Natural killer cell treated with Interleukin-12 subunit alpha and Interleukin-12 subunit beta and Interleukin-15 and Interleukin-18, amount 100 ng/mL, for 72 hours (primary cell): ENCODE measurements at regions not wholly inside any gene's neighbourhood (a gene's known extent, or its start where the extent isn't known, plus 50 kb on each side); places are given as distances from the start of the nearest gene placed in this dataset.

ENCODE experiments used
- ATAC-seq, 2 donors: fragments of 150-1000 bp; cut with Tn5 transposase in 1 of 2; sonication (Bioruptor Pico), chemical (Tn5 transposase) in 1 of 2; 2 replicates each; pipeline ENCODE4 v1.10.0; 2021
- DNase-seq: peaks from one replicate; pipeline ENCODE4 v3.0.0; 2022; ENCODE audit warnings: low spot score
- H3K27ac Mint-ChIP-seq, 2 donors: 1 replicate in 1 of 2; 2 replicates in 1 of 2; pipeline ENCODE4 v1.8.0; 2022; ENCODE audit warnings: mixed read lengths in 2 of 2, mild to moderate bottlenecking in 1 of 2, moderate library complexity in 1 of 2
- H3K27me3 Mint-ChIP-seq, 2 donors: 1 replicate in 1 of 2; 2 replicates in 1 of 2; pipeline ENCODE4 v1.8.0; 2022; ENCODE audit warnings: mixed read lengths in 2 of 2
- H3K36me3 Mint-ChIP-seq: one replicate; pipeline ENCODE4 v1.8.0; 2022; ENCODE audit warnings: mixed read lengths
- H3K4me1 Mint-ChIP-seq, 2 donors: 1 replicate in 1 of 2; 2 replicates in 1 of 2; pipeline ENCODE4 v1.8.0; 2022; ENCODE audit warnings: low read depth in 2 of 2, mixed read lengths in 2 of 2, mild to moderate bottlenecking in 1 of 2
- H3K4me3 Mint-ChIP-seq: one replicate; pipeline ENCODE4 v1.8.0; 2022; ENCODE audit warnings: mixed read lengths
- H3K9me3 Mint-ChIP-seq: 2 replicates; pipeline ENCODE4 v1.8.0; 2022; ENCODE audit warnings: mixed read lengths

DNA sequence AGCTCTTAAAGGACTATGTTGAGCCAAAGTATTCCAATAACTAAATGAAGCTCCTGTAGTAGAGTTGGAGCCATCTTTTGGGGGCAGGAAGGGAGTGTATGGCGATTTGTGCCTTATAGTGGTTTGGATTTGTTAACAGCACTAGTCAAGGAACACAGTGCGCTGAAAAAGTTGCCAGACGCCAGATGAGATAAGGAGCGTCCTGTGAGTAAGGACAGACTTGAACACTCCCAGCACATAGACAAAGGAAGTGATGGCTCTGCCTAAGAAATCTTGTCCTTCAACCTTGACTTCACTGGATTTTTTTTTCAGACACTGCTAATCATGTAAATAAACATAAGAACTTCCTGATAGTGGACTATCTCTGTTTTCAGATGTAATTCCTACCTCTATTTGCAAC, 136.9 kb downstream of the TRMT11 start:
- Mint-ChIP-seq H3K36me3 (no peaks in the 10 kb centered on the region), H3K27ac (no peak overlapping the region), H3K4me1 (no peaks in the 10 kb centered on the region), H3K9me3 (no peaks in the 10 kb centered on the region), H3K27me3 (no peaks in the 10 kb centered on the region), H3K4me3 (no peak overlapping the region)
- DNase-seq (no peak), ATAC-seq (no peak)

DNA sequence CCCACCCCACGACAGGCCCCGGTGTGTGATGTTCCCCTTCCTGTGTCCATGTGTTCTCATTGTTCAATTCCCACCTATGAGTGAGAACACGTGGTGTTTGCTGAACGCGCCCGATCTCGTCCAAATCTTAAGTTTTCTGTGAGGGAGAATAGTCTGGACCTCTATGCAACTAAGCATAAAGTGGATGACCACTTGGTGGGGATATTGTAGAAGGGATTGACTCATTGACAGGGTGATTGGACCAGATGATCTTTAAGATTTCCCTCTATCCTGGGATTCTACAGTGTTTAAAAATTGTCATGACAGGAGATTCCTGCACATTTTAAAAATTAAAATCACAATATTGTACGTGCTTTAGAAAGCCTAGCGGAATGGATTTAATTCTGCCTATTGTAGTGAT, 141.3 kb downstream of the TRMT11 start:
- no peak for ATAC-seq
- peaks cover 4% of the 10 kb centered on the region for H3K36me3 Mint-ChIP-seq
- no peak overlapping the region for H3K27ac Mint-ChIP-seq
- no peak overlapping the region for H3K4me3 Mint-ChIP-seq
- DNase-seq, result no peak
- no peaks in the 10 kb centered on the region for H3K9me3 Mint-ChIP-seq
- H3K4me1 Mint-ChIP-seq, result no peaks in the 10 kb centered on the region
- no peaks in the 10 kb centered on the region for H3K27me3 Mint-ChIP-seq

DNA sequence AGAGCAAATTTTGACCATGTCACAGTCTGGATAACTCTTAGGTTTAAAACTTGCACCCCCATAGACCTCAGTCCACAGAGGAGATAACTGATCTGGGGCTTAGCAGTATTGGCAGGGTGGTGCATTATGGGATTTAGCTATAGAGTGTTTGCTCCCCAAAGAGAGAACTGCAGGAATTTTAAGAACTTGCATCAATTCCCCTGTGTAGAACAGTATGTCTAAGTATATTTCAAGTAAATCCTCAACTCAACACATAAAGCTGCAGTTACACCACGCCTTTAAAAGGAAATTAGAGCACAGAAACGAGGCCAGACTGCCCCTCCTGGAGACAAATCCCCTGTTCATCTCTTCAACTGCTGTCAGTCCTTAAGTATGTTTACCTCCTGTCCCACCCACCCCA, 144.9 kb downstream of the TRMT11 start:
- H3K27ac Mint-ChIP-seq, result no peak overlapping the region
- no peak for ATAC-seq
- DNase-seq, result no peak
- no peaks in the 10 kb centered on the region for H3K4me1 Mint-ChIP-seq
- H3K36me3 Mint-ChIP-seq, result peaks cover 23% of the 10 kb centered on the region
- H3K4me3 Mint-ChIP-seq, result no peak overlapping the region
- peaks cover 7% of the 10 kb centered on the region for H3K9me3 Mint-ChIP-seq
- H3K27me3 Mint-ChIP-seq, result no peaks in the 10 kb centered on the region

DNA sequence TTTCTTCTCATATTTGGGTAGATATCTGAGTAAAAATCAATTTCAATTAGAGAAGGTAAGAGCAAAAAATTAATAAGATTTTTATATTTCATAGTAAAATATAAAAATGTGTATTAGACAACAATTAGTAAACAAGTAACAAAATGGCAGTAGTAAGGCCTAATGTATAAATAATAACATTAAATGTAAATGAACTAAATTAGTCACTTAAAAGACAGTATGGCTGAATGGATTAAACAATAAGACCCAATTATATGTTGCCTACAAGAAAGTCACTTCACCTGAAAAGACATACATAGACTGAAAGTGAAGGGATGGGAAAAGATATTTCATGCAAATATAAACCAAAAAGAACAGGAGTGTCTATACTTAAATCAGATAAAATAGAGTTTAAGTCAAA, 147.6 kb downstream of the TRMT11 start:
- DNase-seq (no peak), ATAC-seq (no peak)
- Mint-ChIP-seq H3K27me3 (no peaks in the 10 kb centered on the region), H3K27ac (no peak overlapping the region), H3K4me1 (no peaks in the 10 kb centered on the region), H3K4me3 (no peak overlapping the region), H3K36me3 (peaks cover 23% of the 10 kb centered on the region), H3K9me3 (peaks cover 10% of the 10 kb centered on the region)

DNA sequence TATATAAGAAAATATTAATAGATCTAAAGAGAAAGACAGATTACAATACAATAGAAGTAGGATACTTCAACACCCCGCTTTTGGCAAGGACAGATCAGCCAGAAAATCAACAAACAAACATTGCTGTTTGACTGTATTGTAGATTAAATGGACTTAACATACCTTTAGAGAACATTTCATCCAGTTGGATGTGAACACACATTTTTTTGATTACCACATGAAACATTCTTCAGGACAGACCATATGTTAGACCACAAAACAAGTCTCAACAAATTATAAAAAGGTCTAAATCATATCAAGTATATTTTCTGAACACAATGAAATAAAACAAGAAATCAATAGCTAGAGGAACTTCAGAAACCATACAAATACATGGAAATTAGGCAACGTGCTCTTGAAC, 148.2 kb downstream of the TRMT11 start:
- DNase-seq, result no peak
- no peaks in the 10 kb centered on the region for H3K27me3 Mint-ChIP-seq
- no peak overlapping the region for H3K4me3 Mint-ChIP-seq
- H3K9me3 Mint-ChIP-seq, result peaks cover 10% of the 10 kb centered on the region
- H3K27ac Mint-ChIP-seq, result no peak overlapping the region
- no peaks in the 10 kb centered on the region for H3K4me1 Mint-ChIP-seq
- no peak for ATAC-seq
- peaks cover 23% of the 10 kb centered on the region for H3K36me3 Mint-ChIP-seq

DNA sequence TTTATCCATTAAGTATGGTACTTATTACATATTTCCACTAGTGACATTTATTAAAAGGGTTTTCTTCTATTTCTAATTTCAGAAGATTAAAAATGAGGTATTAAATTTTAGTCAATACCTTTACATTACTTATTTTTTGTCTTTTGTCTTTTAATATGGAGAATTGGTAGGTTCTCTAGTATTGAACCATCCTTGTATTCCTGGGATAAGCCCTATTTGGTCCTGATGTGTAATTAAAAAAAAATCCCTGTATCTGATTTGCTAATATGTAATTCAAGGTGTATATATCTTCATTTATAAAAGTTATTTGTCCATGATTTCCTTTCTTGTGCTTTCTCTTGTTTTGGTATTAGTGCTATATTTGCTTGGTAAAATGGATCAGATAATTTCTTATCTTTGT, 153.7 kb downstream of the TRMT11 start:
- Mint-ChIP-seq H3K4me3 (no peak overlapping the region), H3K4me1 (no peaks in the 10 kb centered on the region), H3K27me3 (peaks cover 0 to 3% of the 10 kb centered on the region in 2 donors), H3K27ac (no peak overlapping the region), H3K36me3 (peaks cover 5% of the 10 kb centered on the region), H3K9me3 (peaks cover 7% of the 10 kb centered on the region)
- no peak for DNase-seq
- ATAC-seq, result no peak

DNA sequence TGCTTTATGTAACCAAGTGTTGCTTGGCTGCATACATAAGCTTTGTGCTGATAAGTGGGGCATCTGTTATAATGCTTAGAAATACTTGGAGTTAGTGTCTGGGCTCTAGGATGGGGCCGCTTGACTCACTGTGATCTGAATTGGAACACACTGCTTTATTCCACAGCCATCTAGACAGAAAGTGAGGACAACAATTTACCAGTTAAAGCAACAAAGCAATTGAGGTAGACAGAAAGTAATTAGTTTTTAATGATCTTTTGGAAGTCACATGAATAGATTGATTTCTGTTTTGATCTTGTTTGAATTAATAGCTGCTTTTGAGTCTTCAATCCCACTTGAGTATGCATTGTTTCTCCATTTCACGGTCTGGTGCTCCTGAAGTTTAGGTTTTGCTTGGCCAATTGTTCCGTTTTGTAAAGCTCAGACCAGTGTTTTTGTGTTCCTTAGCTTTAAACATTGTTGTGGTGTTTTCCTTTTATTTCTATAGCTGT, 157.5 kb downstream of the TRMT11 start:
- peaks cover 0 to 3% of the 10 kb centered on the region in 2 donors for H3K27me3 Mint-ChIP-seq
- H3K4me1 Mint-ChIP-seq, result no peaks in the 10 kb centered on the region
- H3K9me3 Mint-ChIP-seq, result no peaks in the 10 kb centered on the region
- H3K27ac Mint-ChIP-seq, result no peak overlapping the region
- ATAC-seq, result no peak
- no peaks in the 10 kb centered on the region for H3K36me3 Mint-ChIP-seq
- no peak overlapping the region for H3K4me3 Mint-ChIP-seq
- DNase-seq, result no peak

DNA sequence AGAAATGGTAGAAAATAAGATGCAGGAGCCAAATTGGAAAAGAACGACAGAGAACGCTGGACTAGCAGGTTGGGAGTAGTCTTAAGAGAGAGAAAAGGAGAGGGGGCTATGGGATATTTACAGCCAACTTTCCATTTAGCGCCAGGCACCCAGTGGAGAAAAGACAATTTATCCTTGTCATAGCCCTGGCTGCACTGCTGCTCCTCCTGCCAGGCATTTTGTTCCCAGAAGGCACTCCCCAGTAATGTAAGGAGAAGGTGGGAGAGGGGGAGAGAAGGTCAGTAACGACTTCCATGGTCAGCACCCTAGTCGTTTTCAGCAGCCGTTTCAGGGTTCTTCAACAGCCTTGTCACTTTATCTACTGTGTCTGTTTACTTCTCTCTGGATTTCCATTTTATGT, 159.0 kb downstream of the TRMT11 start:
- Mint-ChIP-seq H3K4me3 (no peak overlapping the region), H3K9me3 (no peaks in the 10 kb centered on the region)

DNA sequence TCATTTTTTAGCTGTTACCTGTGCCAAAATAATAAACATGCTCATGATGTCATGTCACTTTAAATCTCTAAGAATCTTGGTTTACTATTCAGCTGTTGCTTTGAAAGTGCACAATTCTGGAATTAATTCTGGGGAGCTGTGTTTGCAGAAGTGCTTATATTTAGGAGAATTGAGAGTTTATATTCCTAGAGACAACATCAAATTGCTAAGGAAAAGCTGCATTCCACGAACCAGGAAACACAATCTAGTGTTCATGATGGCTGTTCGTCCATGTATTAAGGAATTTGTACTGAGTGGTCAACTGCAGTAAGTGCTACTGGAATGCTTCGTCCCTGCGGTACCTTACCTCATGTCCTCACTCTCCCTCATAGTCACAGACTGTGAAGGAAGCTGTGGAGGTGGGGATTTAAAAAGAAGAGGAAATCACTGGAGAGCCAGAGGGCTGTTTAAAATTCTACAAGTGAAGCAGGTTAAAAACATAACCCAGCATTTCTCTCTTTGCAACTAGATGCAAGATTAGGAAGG, 161.0 kb downstream of the TRMT11 start:
- no peaks in the 10 kb centered on the region for H3K4me1 Mint-ChIP-seq
- H3K36me3 Mint-ChIP-seq, result no peaks in the 10 kb centered on the region
- no peak overlapping the region for H3K4me3 Mint-ChIP-seq
- no peak for ATAC-seq
- H3K27ac Mint-ChIP-seq, result no peak overlapping the region
- peaks cover 0 to 5% of the 10 kb centered on the region in 2 donors for H3K27me3 Mint-ChIP-seq
- no peak for DNase-seq
- no peaks in the 10 kb centered on the region for H3K9me3 Mint-ChIP-seq

More for the DNA sequence above, 159.0 kb downstream of the TRMT11 start:
- DNase-seq, result no peak
- Mint-ChIP-seq H3K36me3 (no peaks in the 10 kb centered on the region), H3K4me1 (no peaks in the 10 kb centered on the region), H3K27ac (no peak overlapping the region), H3K27me3 (peaks cover 0 to 3% of the 10 kb centered on the region in 2 donors)
- no peak for ATAC-seq

DNA sequence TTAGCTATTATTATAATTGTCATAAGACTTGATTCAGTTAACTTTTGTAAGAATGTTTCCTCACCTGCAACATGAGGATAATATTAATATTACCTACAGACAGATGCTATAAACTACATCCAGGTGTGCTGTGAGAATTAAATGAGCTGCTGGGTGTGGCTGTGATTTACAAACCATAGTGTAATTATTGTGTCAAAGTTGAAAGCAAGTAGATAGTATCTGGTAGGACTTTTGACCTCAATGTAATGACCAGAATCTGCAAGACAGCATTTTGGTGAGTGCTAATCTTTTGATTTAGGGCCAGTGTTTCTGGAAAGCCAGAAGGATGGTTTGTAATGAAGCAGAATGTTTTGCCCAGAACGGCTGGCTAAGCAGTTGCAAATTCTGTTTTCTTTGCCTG, 162.5 kb downstream of the TRMT11 start:
- no peaks in the 10 kb centered on the region for H3K36me3 Mint-ChIP-seq
- H3K4me3 Mint-ChIP-seq, result no peak overlapping the region
- ATAC-seq, result no peak
- no peaks in the 10 kb centered on the region for H3K9me3 Mint-ChIP-seq
- H3K4me1 Mint-ChIP-seq, result no peaks in the 10 kb centered on the region
- H3K27me3 Mint-ChIP-seq, result peaks cover 0 to 5% of the 10 kb centered on the region in 2 donors
- no peak for DNase-seq
- no peak overlapping the region for H3K27ac Mint-ChIP-seq

DNA sequence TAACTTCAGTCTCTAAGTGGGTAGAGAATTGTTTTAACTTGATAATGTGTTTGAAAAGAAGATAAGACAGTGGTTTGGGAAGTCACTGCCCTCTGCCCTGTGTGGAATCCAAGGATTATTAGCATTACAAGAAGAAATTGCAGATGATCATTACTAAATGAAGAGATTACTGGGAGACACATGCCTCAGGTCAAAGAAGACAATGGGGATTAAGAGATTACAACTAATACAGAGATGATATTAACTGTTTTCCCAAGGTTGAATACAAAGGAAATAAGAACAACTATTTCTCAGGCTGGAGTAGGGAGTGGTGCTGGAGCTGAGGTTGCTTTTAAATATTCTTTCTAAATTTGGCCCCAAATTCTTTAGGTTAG, 166.0 kb downstream of the TRMT11 start:
- no peak overlapping the region for H3K4me3 Mint-ChIP-seq
- H3K27me3 Mint-ChIP-seq, result peaks cover 0 to 2% of the 10 kb centered on the region in 2 donors
- no peaks in the 10 kb centered on the region for H3K36me3 Mint-ChIP-seq
- peaks cover 7 to 10% of the 10 kb centered on the region in 2 donors for H3K4me1 Mint-ChIP-seq
- no peak overlapping the region for H3K27ac Mint-ChIP-seq
- no peak for ATAC-seq
- no peaks in the 10 kb centered on the region for H3K9me3 Mint-ChIP-seq
- no peak for DNase-seq

DNA sequence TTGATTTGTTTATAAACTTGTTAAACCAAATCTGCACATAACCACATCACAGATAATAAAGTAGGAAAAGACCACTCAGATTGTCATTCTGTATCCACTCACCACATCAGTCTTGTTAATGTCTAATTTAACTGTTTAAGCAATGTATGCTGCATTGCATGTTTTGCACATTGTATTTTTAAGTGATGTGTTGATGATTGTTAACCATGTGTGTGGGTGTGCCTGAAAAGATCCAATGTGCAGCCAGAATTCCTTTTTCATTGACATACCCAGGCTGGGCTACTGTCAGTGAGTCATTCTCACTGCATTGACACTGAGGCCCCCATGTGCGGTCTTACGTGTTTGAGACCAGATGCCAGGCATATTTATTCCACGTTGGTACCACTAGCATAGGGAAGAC, 167.3 kb downstream of the TRMT11 start:
- H3K4me3 Mint-ChIP-seq, result no peak overlapping the region
- H3K4me1 Mint-ChIP-seq, result peaks cover 12 to 15% of the 10 kb centered on the region in 2 donors
- ATAC-seq (no peak), DNase-seq (no peak)
- H3K36me3 Mint-ChIP-seq, result no peaks in the 10 kb centered on the region
- peaks cover 0 to 2% of the 10 kb centered on the region in 2 donors for H3K27me3 Mint-ChIP-seq
- no peak overlapping the region for H3K27ac Mint-ChIP-seq
- no peaks in the 10 kb centered on the region for H3K9me3 Mint-ChIP-seq

DNA sequence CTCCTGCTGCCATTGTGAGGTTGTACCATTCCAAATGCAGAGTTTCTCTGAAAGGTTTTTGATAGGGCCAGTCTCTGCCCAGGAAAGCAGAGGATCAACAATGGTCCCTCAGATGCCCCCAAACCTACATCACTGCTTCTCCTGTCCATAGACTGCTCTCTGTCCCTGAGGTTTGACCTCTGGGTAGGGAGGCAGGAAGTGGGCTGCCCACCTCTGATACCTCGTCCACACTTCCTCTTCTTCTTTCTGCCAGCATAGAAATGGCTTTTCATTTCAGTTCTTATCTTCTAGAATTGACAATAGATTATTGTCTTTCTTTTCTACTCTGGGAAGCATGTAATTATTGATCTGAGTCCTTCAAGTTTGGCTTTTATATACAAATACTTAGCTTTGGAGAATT, 170.6 kb downstream of the TRMT11 start:
- no peaks in the 10 kb centered on the region for H3K36me3 Mint-ChIP-seq
- no peak overlapping the region for H3K4me3 Mint-ChIP-seq
- H3K9me3 Mint-ChIP-seq, result no peaks in the 10 kb centered on the region
- no peak for DNase-seq
- H3K27me3 Mint-ChIP-seq, result peaks cover 0 to 3% of the 10 kb centered on the region in 2 donors
- H3K27ac Mint-ChIP-seq, result no peak overlapping the region
- H3K4me1 Mint-ChIP-seq, result peaks cover 12 to 15% of the 10 kb centered on the region in 2 donors
- ATAC-seq, result no peak

DNA sequence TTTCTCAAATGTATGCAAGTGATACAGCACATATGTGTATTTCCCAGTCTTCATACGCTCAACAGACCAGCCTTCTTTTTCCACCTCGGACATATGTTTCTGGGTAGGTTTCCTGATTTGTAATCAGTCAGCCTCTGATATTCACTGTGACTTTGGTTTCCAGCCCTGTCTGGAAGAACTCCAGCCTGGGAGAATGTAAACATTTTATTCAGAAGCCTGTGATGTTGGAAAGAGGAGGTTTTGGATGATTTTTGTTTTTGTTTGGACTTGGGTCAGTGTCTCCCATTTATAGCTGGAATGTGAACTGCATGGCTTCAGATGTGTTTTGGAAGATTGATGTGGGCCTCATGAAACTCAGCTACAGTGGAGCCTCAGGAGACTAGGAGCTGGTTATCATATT, 172.2 kb upstream of the CENPW start:
- H3K27me3 Mint-ChIP-seq, result no peaks in the 10 kb centered on the region
- peaks cover 21% of the 10 kb centered on the region for H3K36me3 Mint-ChIP-seq
- no peak overlapping the region for H3K4me3 Mint-ChIP-seq
- peaks cover 6% of the 10 kb centered on the region in 2 donors for H3K4me1 Mint-ChIP-seq
- DNase-seq (no peak), ATAC-seq (no peak)
- H3K9me3 Mint-ChIP-seq, result peaks cover 20% of the 10 kb centered on the region
- no peak overlapping the region for H3K27ac Mint-ChIP-seq

DNA sequence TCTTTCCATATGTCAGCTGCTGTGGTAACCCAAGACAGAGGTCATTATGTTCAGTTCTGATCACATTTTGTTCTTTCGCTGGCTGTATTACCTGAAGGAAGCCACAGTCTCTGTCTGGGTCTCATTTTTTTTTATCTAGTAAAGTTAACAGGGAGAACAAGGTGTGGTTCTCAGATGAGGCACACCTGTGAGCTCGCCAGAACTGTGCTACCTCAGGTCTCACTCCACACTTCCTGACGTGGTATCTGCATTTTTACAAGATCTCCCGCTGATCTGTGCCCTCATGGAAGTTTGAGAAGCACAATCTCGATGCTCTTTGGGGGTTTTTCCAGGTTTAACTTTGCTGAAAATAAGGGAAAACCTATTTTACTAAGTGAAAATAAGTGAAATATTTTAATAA, 169.5 kb upstream of the CENPW start:
- peaks cover 6% of the 10 kb centered on the region in 2 donors for H3K4me1 Mint-ChIP-seq
- no peaks in the 10 kb centered on the region for H3K27me3 Mint-ChIP-seq
- no peak for DNase-seq
- H3K27ac Mint-ChIP-seq, result no peak overlapping the region
- no peak overlapping the region for H3K4me3 Mint-ChIP-seq
- peaks cover 7% of the 10 kb centered on the region for H3K36me3 Mint-ChIP-seq
- ATAC-seq, result no peak
- H3K9me3 Mint-ChIP-seq, result peaks cover 7% of the 10 kb centered on the region
